ENCODE measurements at regions not wholly inside any gene's neighbourhood (a gene's known extent, or its start where the extent isn't known, plus 50 kb on each side); places are given as distances from the start of the nearest gene placed in this dataset.

GRCh38 chr6:74115674-74116073, 419.7 kb downstream of the CD109 start:
- no peak for TF ChIP-seq REST (IDR thresholded peaks at IDR 0.05; ENCODE audit: borderline replicate concordance)
- TF ChIP-seq CTCF (IDR thresholded peaks at IDR 0.05; ENCODE audit: poor library complexity, severe bottlenecking) = no peak
- TF ChIP-seq POLR2AphosphoS5 (IDR thresholded peaks at IDR 0.05) = no peak
- TF ChIP-seq EZH2 (IDR thresholded peaks at IDR 0.05; ENCODE audit: borderline replicate concordance, insufficient read depth, low read length, poor library complexity, severe bottlenecking) = no peak
- TF ChIP-seq MXI1 (conservative IDR thresholded peaks at IDR 0.05; ENCODE audit: poor library complexity, severe bottlenecking) = no peak
- TF ChIP-seq EP300 (conservative IDR thresholded peaks at IDR 0.05; ENCODE audit: poor library complexity, severe bottlenecking) = no peak
- TF ChIP-seq TAF1 (IDR thresholded peaks at IDR 0.05; ENCODE audit: low read depth) = no peak
- no peak for TF ChIP-seq RAD21 (conservative IDR thresholded peaks at IDR 0.05)
- TF ChIP-seq SMC3 (conservative IDR thresholded peaks at IDR 0.05; ENCODE audit: poor library complexity) = no peak

Data from neural cell (in vitro differentiated cells).